Nephron progenitor cell (in vitro differentiated cells): ENCODE measurements at regions not wholly inside any gene's neighbourhood (a gene's known extent, or its start where the extent isn't known, plus 50 kb on each side); places are given as distances from the start of the nearest gene placed in this dataset.

Source experiments
- DNase-seq: peaks from one replicate; pipeline ENCODE4 v3.0.0; 2021
- H3K27ac Mint-ChIP-seq: 2 replicates; pipeline ENCODE4 v1.8.0; 2021; ENCODE audit warnings: mild to moderate bottlenecking, moderate library complexity, mixed read lengths
- H3K27me3 Mint-ChIP-seq: 2 replicates; pipeline ENCODE4 v1.8.0; 2021; ENCODE audit warnings: mild to moderate bottlenecking, low read depth, mixed read lengths; ENCODE audit not compliant: poor library complexity
- H3K36me3 Mint-ChIP-seq: 2 replicates; pipeline ENCODE4 v1.8.0; 2021; ENCODE audit warnings: low read depth, mixed read lengths
- H3K4me1 Mint-ChIP-seq: 2 replicates; pipeline ENCODE4 v1.8.0; 2021; ENCODE audit warnings: mixed read lengths
- H3K4me3 Mint-ChIP-seq: 2 replicates; pipeline ENCODE4 v1.8.0; 2021; ENCODE audit warnings: mild to moderate bottlenecking, moderate library complexity, mixed read lengths
- H3K9me3 Mint-ChIP-seq: 2 replicates; pipeline ENCODE4 v1.8.0; 2021; ENCODE audit warnings: mild to moderate bottlenecking, moderate library complexity, mixed read lengths
- TF ChIP-seq, protein P1 (sequence below): fragments of 200-600 bp; sonication (generic); IDR thresholded peaks from 2 replicates; pipeline ENCODE4 v1.5.0; 2021; ENCODE audit warnings: antibody characterized with exemption

DNA sequence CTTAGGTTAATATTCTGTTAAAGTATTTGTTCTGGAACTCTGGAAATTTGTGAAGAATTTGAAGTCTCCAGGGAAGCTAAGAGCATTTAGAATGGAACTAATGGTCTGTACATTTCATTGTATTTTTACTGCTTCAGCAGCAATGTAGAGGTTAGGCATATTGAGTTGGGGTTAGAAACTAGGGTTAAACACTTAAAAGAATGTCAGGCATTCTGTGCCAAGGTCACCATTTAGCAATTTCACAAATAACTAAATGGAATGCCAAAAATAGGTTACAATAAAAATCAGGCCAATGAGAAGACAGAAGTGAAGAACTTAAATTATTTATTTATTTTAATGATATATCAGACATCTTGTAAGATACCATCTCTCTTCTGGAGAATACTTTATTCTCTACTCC, 210.8 kb downstream of the C12orf50 start:
- Mint-ChIP-seq H3K27ac (no peak overlapping the region), H3K4me1 (peaks cover 10% of the 10 kb centered on the region)

GRCh38 chr12:87815771-87816585, 213.2 kb downstream of the C12orf50 start:
- TF ChIP-seq, protein P1, sequence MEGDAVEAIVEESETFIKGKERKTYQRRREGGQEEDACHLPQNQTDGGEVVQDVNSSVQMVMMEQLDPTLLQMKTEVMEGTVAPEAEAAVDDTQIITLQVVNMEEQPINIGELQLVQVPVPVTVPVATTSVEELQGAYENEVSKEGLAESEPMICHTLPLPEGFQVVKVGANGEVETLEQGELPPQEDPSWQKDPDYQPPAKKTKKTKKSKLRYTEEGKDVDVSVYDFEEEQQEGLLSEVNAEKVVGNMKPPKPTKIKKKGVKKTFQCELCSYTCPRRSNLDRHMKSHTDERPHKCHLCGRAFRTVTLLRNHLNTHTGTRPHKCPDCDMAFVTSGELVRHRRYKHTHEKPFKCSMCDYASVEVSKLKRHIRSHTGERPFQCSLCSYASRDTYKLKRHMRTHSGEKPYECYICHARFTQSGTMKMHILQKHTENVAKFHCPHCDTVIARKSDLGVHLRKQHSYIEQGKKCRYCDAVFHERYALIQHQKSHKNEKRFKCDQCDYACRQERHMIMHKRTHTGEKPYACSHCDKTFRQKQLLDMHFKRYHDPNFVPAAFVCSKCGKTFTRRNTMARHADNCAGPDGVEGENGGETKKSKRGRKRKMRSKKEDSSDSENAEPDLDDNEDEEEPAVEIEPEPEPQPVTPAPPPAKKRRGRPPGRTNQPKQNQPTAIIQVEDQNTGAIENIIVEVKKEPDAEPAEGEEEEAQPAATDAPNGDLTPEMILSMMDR: no peak
- Mint-ChIP-seq H3K4me3 (no peak overlapping the region), H3K4me1 (peaks cover 10% of the 10 kb centered on the region), H3K9me3 (no peaks in the 10 kb centered on the region), H3K36me3 (no peaks in the 10 kb centered on the region), H3K27ac (peak overlapping the region; percentile 84), H3K27me3 (peaks cover 3% of the 10 kb centered on the region)
- no peak for DNase-seq

More for the DNA sequence above, 210.8 kb downstream of the C12orf50 start:
- Mint-ChIP-seq H3K36me3 (no peaks in the 10 kb centered on the region), H3K4me3 (no peak overlapping the region), H3K27me3 (no peaks in the 10 kb centered on the region), H3K9me3 (no peaks in the 10 kb centered on the region)
- TF ChIP-seq, protein P1: no peak
- DNase-seq: no peak

- H3K4me1 Mint-ChIP-seq: peaks cover 14% of the 10 kb centered on the region
- TF ChIP-seq, protein P1: no peak
- no peak for DNase-seq
These were observed 214.6 kb downstream of the C12orf50 start for GRCh38 chr12:87814625-87815024.

GRCh38 chr12:87813476-87814234, 215.5 kb downstream of the C12orf50 start:
- TF ChIP-seq, protein P1: no peak
- Mint-ChIP-seq H3K9me3 (no peaks in the 10 kb centered on the region), H3K4me3 (no peak overlapping the region), H3K4me1 (peaks cover 14% of the 10 kb centered on the region), H3K27ac (no peak overlapping the region), H3K36me3 (no peaks in the 10 kb centered on the region), H3K27me3 (peaks cover 3% of the 10 kb centered on the region)
- no peak for DNase-seq

More at GRCh38 chr12:87814625-87815024, 214.6 kb downstream of the C12orf50 start:
- H3K27me3 Mint-ChIP-seq: peaks cover 3% of the 10 kb centered on the region
- no peaks in the 10 kb centered on the region for H3K9me3 Mint-ChIP-seq
- no peak overlapping the region for H3K4me3 Mint-ChIP-seq
- H3K36me3 Mint-ChIP-seq: no peaks in the 10 kb centered on the region
- H3K27ac Mint-ChIP-seq: no peak overlapping the region

GRCh38 chr12:87812681-87813080, 216.5 kb downstream of the C12orf50 start:
- no peaks in the 10 kb centered on the region for H3K9me3 Mint-ChIP-seq
- no peak overlapping the region for H3K27ac Mint-ChIP-seq
- TF ChIP-seq, protein P1: no peak
- H3K4me1 Mint-ChIP-seq: peaks cover 14% of the 10 kb centered on the region
- H3K4me3 Mint-ChIP-seq: no peak overlapping the region
- H3K27me3 Mint-ChIP-seq: peaks cover 3% of the 10 kb centered on the region
- no peak for DNase-seq
- no peaks in the 10 kb centered on the region for H3K36me3 Mint-ChIP-seq
